ENCODE measurements at regions not wholly inside any gene's neighbourhood (a gene's known extent, or its start where the extent isn't known, plus 50 kb on each side); places are given as distances from the start of the nearest gene placed in this dataset.

DNA sequence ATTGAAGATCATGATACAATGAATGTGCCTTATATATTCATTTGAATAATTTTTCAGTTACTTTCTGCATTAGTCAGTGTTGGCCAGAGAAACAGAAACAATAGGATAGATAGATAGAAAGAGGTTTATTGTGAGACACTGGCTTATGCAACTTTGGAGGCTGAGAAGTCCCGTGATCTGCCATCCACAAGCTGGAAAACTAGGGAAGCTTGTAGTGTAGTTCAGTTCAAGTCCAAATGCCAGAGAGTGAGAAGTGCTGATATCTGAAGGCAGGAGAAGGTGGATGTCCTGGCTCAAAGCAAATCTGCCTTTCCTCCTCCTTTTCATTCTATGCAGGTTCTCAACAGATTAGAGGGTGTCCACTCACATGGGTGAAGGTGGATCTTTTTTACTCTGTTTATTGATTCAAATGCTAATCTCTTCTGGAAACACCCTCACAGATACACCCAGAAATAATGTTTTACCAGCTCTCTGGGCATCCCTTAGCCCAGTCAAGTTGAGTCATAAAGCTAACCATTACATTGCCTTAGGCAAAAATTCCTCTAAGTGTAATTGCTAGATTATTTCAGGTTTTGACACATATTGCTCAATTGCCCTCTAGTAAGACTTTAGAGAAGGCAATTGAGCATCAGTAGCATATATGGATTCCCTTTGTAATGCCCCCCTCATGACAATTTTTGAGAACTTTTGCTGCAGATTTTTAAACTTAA is 341.4 kb downstream of the LPIN1 start:
- Histone ChIP-seq H3K4me3 (ENCODE audit: control insufficient read depth in 1 of 7, extremely low read depth in 1 of 7, insufficient read depth in 4 of 7, low read depth in 2 of 7, low read length in 6 of 7) (no peak overlapping the region), H3K9me3 (ENCODE audit: control extremely low read depth in 1 of 5, control insufficient read depth in 4 of 5, insufficient read depth in 2 of 5, low read depth in 1 of 5, low read length in 4 of 5) (no peaks in the 10 kb centered on the region), H3K4me1 (ENCODE audit: control extremely low read depth in 1 of 4, control insufficient read depth in 4 of 4, insufficient read depth in 4 of 4, low read length in 3 of 4) (peaks cover 1 to 19% (median 12%) of the 10 kb centered on the region in 4 experiments), H3K27me3 (replicated peaks in 2 of 5; ENCODE audit: control insufficient read depth in 4 of 5, insufficient read depth in 5 of 5, low read length in 4 of 5) (no peaks in the 10 kb centered on the region), H3K36me3 (ENCODE audit: control insufficient read depth in 4 of 4, insufficient read depth in 4 of 4, low read length in 3 of 4) (no peaks in the 10 kb centered on the region), H3K27ac (ENCODE audit: insufficient read depth in 1 of 2, low read depth in 1 of 2, low read length in 2 of 2, poor library complexity in 1 of 2, severe bottlenecking in 2 of 2) (no peak overlapping the region)
- POLR2A ChIA-PET = interaction anchor here (0.7 kb wide), 1 partner anchor 30 kb away, joined by 3 read pairs; no protein-coding TSS in a partner anchor
- CTCF ChIA-PET = interaction anchor here (1.3 to 1.5 kb wide), 2 partner anchors 9 to 16 kb away, joined by 3 read pairs; no protein-coding TSS in a partner anchor
- DNase-seq = peak in 1 of 3 donors; percentile 14
- WGBS (ENCODE audit: insufficient coverage) = 100% methylated on average over 1 of the region's 1 CpG

DNA sequence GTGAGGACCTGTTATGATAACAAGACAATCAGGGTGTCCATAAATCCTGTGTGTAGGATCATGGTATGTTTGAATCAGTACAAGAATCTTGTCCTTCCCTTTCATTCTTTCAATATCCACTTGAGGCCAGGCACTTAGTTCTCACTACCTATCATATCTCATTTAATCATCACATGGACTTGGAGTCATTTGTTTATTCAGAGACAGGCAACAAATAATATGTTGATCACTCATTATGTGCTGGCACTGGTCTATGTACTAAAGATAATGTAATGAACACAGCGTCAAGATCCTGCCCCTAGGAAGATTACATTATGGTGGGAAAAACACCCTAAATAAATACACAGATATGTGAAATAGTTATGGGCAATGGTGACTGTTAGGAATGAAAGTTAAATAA is 342.6 kb downstream of the LPIN1 start:
- ChIA-PET CTCF (no interaction called here), POLR2A (no interaction called here)
- no peaks in the 10 kb centered on the region for H3K9me3 ChIP-seq (ENCODE audit: control extremely low read depth in 1 of 5, control insufficient read depth in 4 of 5, insufficient read depth in 2 of 5, low read depth in 1 of 5, low read length in 4 of 5)
- H3K36me3 ChIP-seq (ENCODE audit: control insufficient read depth in 4 of 4, insufficient read depth in 4 of 4, low read length in 3 of 4) = no peaks in the 10 kb centered on the region
- H3K4me1 ChIP-seq (ENCODE audit: control extremely low read depth in 1 of 4, control insufficient read depth in 4 of 4, insufficient read depth in 4 of 4, low read length in 3 of 4) = peaks cover 1 to 14% (median 11%) of the 10 kb centered on the region in 4 experiments
- no peak for DNase-seq
- no peak overlapping the region for H3K4me3 ChIP-seq (ENCODE audit: control insufficient read depth in 1 of 7, extremely low read depth in 1 of 7, insufficient read depth in 4 of 7, low read depth in 2 of 7, low read length in 6 of 7)
- no CpG with 5 or more reads among the region's 1 CpG for WGBS (ENCODE audit: insufficient coverage)
- H3K27me3 ChIP-seq (replicated peaks in 2 of 5; ENCODE audit: control insufficient read depth in 4 of 5, insufficient read depth in 5 of 5, low read length in 4 of 5) = no peaks in the 10 kb centered on the region
- H3K27ac ChIP-seq (ENCODE audit: insufficient read depth in 1 of 2, low read depth in 1 of 2, low read length in 2 of 2, poor library complexity in 1 of 2, severe bottlenecking in 2 of 2) = no peak overlapping the region

DNA sequence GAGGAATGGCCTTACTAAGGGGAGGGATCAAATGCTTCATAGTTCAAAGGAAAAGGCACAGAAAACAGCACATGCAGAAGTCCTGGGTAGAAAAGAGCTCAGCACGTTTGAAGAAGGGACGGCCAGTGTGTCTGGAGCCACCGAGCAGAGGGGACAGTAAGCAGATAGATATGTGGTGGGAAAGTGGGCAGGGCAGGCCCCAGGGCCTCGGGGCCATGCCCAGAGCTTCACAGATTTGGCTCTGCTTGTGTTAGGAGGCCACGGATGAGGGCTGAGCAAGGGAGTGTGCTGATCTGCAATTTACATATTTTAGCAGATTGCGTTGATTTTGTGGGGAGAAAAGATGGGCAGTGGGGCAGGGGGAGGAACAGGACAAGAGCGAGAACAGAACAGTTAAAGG is 343.1 kb downstream of the LPIN1 start:
- ChIA-PET POLR2A (no interaction called here), CTCF (interaction anchor here (1.2 kb wide), 1 partner anchor 15 kb away, joined by 7 read pairs; no protein-coding TSS in a partner anchor)
- Histone ChIP-seq H3K4me1 (ENCODE audit: control extremely low read depth in 1 of 4, control insufficient read depth in 4 of 4, insufficient read depth in 4 of 4, low read length in 3 of 4) (peaks cover 1 to 14% (median 9%) of the 10 kb centered on the region in 4 experiments), H3K36me3 (ENCODE audit: control insufficient read depth in 4 of 4, insufficient read depth in 4 of 4, low read length in 3 of 4) (no peaks in the 10 kb centered on the region), H3K9me3 (ENCODE audit: control extremely low read depth in 1 of 5, control insufficient read depth in 4 of 5, insufficient read depth in 2 of 5, low read depth in 1 of 5, low read length in 4 of 5) (no peaks in the 10 kb centered on the region), H3K27me3 (replicated peaks in 2 of 5; ENCODE audit: control insufficient read depth in 4 of 5, insufficient read depth in 5 of 5, low read length in 4 of 5) (no peaks in the 10 kb centered on the region), H3K27ac (ENCODE audit: insufficient read depth in 1 of 2, low read depth in 1 of 2, low read length in 2 of 2, poor library complexity in 1 of 2, severe bottlenecking in 2 of 2) (no peak overlapping the region), H3K4me3 (ENCODE audit: control insufficient read depth in 1 of 7, extremely low read depth in 1 of 7, insufficient read depth in 4 of 7, low read depth in 2 of 7, low read length in 6 of 7) (no peak overlapping the region)
- 100% methylated on average over 5 of the region's 7 CpGs for WGBS (ENCODE audit: insufficient coverage)
- no peak for DNase-seq

DNA sequence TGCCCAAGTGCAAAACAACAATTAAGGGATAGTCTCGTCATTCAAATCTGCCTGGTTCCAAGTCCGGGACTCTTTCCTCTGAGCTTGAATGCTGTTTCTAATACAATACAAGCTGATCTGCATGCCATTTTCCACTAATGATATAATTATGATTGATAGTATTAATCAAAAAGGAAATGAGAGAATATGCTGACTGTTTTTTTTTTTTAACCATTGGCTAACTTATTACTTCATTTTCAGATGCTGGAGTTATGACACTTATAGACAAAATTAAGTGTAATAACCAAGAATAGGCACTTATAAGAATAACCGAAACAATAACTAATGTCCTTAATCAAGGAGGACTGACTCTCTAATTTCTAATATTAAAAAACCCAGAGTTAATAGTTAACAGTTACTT is 343.6 kb downstream of the LPIN1 start:
- no peak for DNase-seq

DNA sequence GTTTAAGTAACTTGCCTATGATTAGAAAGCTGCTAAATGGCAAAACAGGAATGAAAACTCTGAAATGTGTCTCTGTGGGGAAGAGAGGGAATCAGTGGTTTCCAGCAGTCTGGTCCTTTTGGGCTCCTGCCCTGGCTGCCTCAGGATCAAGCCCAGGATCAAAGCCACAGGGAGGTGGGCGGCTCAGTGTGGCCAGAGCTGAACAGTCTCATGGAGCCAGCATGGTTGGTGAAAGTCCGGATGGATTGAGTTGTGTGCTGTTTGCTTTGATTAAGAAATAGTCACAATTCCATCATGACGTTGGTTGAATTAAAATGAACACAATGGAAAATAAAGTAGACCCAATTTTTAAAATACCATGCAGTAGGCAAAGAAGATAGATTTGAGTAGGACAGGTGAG is 344.2 kb downstream of the LPIN1 start:
- ChIA-PET CTCF (interaction anchor here (1.1 to 1.4 kb wide), 3 partner anchors 11 to 17 kb away, joined by 3 to 7 read pairs (median 5); no protein-coding TSS in a partner anchor), POLR2A (no interaction called here)
- H3K27ac ChIP-seq (ENCODE audit: insufficient read depth in 1 of 2, low read depth in 1 of 2, low read length in 2 of 2, poor library complexity in 1 of 2, severe bottlenecking in 2 of 2) = no peak overlapping the region
- peaks cover 1 to 14% (median 9%) of the 10 kb centered on the region in 4 experiments for H3K4me1 ChIP-seq (ENCODE audit: control extremely low read depth in 1 of 4, control insufficient read depth in 4 of 4, insufficient read depth in 4 of 4, low read length in 3 of 4)
- no peak for DNase-seq
- no peak overlapping the region for H3K4me3 ChIP-seq (ENCODE audit: control insufficient read depth in 1 of 7, extremely low read depth in 1 of 7, insufficient read depth in 4 of 7, low read depth in 2 of 7, low read length in 6 of 7)
- WGBS (ENCODE audit: insufficient coverage) = 100% methylated on average over 2 of the region's 3 CpGs
- H3K27me3 ChIP-seq (replicated peaks in 2 of 5; ENCODE audit: control insufficient read depth in 4 of 5, insufficient read depth in 5 of 5, low read length in 4 of 5) = no peaks in the 10 kb centered on the region
- no peaks in the 10 kb centered on the region for H3K36me3 ChIP-seq (ENCODE audit: control insufficient read depth in 4 of 4, insufficient read depth in 4 of 4, low read length in 3 of 4)
- no peaks in the 10 kb centered on the region for H3K9me3 ChIP-seq (ENCODE audit: control extremely low read depth in 1 of 5, control insufficient read depth in 4 of 5, insufficient read depth in 2 of 5, low read depth in 1 of 5, low read length in 4 of 5)

More for the DNA sequence above, 343.6 kb downstream of the LPIN1 start:
- no peaks in the 10 kb centered on the region for H3K36me3 ChIP-seq (ENCODE audit: control insufficient read depth in 4 of 4, insufficient read depth in 4 of 4, low read length in 3 of 4)
- WGBS (ENCODE audit: insufficient coverage) = 83% methylated on average over 1 of the region's 3 CpGs
- no peak overlapping the region for H3K4me3 ChIP-seq (ENCODE audit: control insufficient read depth in 1 of 7, extremely low read depth in 1 of 7, insufficient read depth in 4 of 7, low read depth in 2 of 7, low read length in 6 of 7)
- no peaks in the 10 kb centered on the region for H3K27me3 ChIP-seq (replicated peaks in 2 of 5; ENCODE audit: control insufficient read depth in 4 of 5, insufficient read depth in 5 of 5, low read length in 4 of 5)
- no peak overlapping the region for H3K27ac ChIP-seq (ENCODE audit: insufficient read depth in 1 of 2, low read depth in 1 of 2, low read length in 2 of 2, poor library complexity in 1 of 2, severe bottlenecking in 2 of 2)
- ChIA-PET CTCF (interaction anchor here (1.2 kb wide), 1 partner anchor 14 kb away, joined by 7 read pairs; no protein-coding TSS in a partner anchor), POLR2A (no interaction called here)
- peaks cover 1 to 14% (median 9%) of the 10 kb centered on the region in 4 experiments for H3K4me1 ChIP-seq (ENCODE audit: control extremely low read depth in 1 of 4, control insufficient read depth in 4 of 4, insufficient read depth in 4 of 4, low read length in 3 of 4)
- no peaks in the 10 kb centered on the region for H3K9me3 ChIP-seq (ENCODE audit: control extremely low read depth in 1 of 5, control insufficient read depth in 4 of 5, insufficient read depth in 2 of 5, low read depth in 1 of 5, low read length in 4 of 5)

DNA sequence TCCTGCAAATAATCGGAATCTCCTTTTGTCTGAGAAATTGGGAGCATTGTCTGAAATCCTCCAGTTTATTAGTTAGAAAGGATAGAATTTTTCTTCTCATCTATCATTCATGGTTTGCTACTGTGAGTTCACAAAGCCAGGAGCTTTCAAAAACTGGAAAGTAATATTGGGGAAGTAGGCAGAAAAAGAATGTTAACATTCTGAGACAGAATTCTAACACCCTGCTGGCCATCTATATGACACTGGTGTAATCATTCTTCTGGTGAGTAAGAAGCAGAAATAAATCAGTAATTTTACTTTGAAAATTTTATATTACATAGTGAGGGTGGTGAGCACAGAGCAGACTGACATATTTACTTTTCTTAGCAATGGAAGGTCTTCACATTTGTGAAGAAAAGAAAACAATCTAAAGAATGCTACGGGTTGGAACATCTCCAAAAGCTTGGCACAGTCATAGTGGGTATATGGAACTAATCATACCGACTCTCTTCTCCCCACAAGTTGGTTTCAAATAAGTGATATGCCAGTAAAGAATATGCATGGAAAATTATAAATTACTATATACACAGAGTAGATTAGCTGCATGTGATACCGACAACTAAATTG is 344.9 kb downstream of the LPIN1 start:
- ChIA-PET POLR2A (no interaction called here), CTCF (interaction anchor here (1.1 to 1.8 kb wide), 3 partner anchors 9 to 16 kb away, joined by 3 to 5 read pairs (median 4); no protein-coding TSS in a partner anchor)
- Histone ChIP-seq H3K36me3 (ENCODE audit: control insufficient read depth in 4 of 4, insufficient read depth in 4 of 4, low read length in 3 of 4) (no peaks in the 10 kb centered on the region), H3K9me3 (ENCODE audit: control extremely low read depth in 1 of 5, control insufficient read depth in 4 of 5, insufficient read depth in 2 of 5, low read depth in 1 of 5, low read length in 4 of 5) (no peaks in the 10 kb centered on the region), H3K4me3 (ENCODE audit: control insufficient read depth in 1 of 7, extremely low read depth in 1 of 7, insufficient read depth in 4 of 7, low read depth in 2 of 7, low read length in 6 of 7) (no peak overlapping the region), H3K27me3 (replicated peaks in 2 of 5; ENCODE audit: control insufficient read depth in 4 of 5, insufficient read depth in 5 of 5, low read length in 4 of 5) (no peaks in the 10 kb centered on the region), H3K27ac (ENCODE audit: insufficient read depth in 1 of 2, low read depth in 1 of 2, low read length in 2 of 2, poor library complexity in 1 of 2, severe bottlenecking in 2 of 2) (no peak overlapping the region), H3K4me1 (ENCODE audit: control extremely low read depth in 1 of 4, control insufficient read depth in 4 of 4, insufficient read depth in 4 of 4, low read length in 3 of 4) (peaks cover 1 to 15% (median 9%) of the 10 kb centered on the region in 4 experiments)
- WGBS (ENCODE audit: insufficient coverage) = 100% methylated on average over 1 of the region's 4 CpGs
- DNase-seq = no peak

DNA sequence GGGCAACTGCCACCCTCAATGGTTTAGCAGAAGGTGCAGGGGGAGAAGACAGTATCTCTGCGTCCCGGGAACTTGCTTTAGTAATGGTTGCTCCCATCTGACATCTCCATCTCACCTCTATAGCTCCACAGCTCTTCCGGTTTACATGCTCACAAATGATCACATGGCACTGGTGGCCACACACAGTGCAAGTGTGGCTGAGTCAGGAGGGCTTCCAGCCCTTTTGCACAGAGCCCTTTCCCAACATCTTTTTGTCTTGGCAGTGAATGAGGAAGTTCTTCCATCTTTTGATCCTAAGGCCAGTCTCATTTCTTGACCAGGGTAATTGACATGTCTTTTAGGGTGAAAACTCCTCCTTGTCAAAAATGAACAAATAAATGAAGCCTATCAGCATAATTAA is 347.7 kb downstream of the LPIN1 start:
- CTCF ChIA-PET = no interaction called here
- H3K27ac ChIP-seq (ENCODE audit: insufficient read depth in 1 of 2, low read depth in 1 of 2, low read length in 2 of 2, poor library complexity in 1 of 2, severe bottlenecking in 2 of 2) = no peak overlapping the region
- POLR2A ChIA-PET = no interaction called here

More for the DNA sequence above, 347.7 kb downstream of the LPIN1 start:
- no peak overlapping the region for H3K4me3 ChIP-seq (ENCODE audit: control insufficient read depth in 1 of 7, extremely low read depth in 1 of 7, insufficient read depth in 4 of 7, low read depth in 2 of 7, low read length in 6 of 7)
- H3K36me3 ChIP-seq (ENCODE audit: control insufficient read depth in 4 of 4, insufficient read depth in 4 of 4, low read length in 3 of 4) = no peaks in the 10 kb centered on the region
- H3K9me3 ChIP-seq (ENCODE audit: control extremely low read depth in 1 of 5, control insufficient read depth in 4 of 5, insufficient read depth in 2 of 5, low read depth in 1 of 5, low read length in 4 of 5) = no peaks in the 10 kb centered on the region
- DNase-seq = no peak
- 100% methylated on average over 3 of the region's 3 CpGs for WGBS (ENCODE audit: insufficient coverage)
- no peaks in the 10 kb centered on the region for H3K27me3 ChIP-seq (replicated peaks in 2 of 5; ENCODE audit: control insufficient read depth in 4 of 5, insufficient read depth in 5 of 5, low read length in 4 of 5)
- H3K4me1 ChIP-seq (ENCODE audit: control extremely low read depth in 1 of 4, control insufficient read depth in 4 of 4, insufficient read depth in 4 of 4, low read length in 3 of 4) = peaks cover 0 to 9% (median 0%) of the 10 kb centered on the region in 4 experiments

Measured in common myeloid progenitor, CD34-positive (primary cell).